Panc1 (cell line): ENCODE measurements at regions not wholly inside any gene's neighbourhood (a gene's known extent, or its start where the extent isn't known, plus 50 kb on each side); places are given as distances from the start of the nearest gene placed in this dataset.

Experiments
- ATAC-seq: fragments of 200-7000 bp; cut with Tn5 transposase; 2 replicates; pipeline ENCODE4 v1.9.1; 2020; ENCODE audit warnings: mild to moderate bottlenecking, moderate library complexity
- BruUV-seq: library from RNA; stranded (reverse); fragments of 400-500 nt; replicated peaks from 2 replicates; lab custom pipeline; 2021; lab: Mats Ljungman, UMichigan
- CTCF ChIA-PET: fragments of 300-600 bp; sonication (Branson Sonifier 250); formaldehyde crosslinking; loops from one replicate; lab custom pipeline; 2022; ENCODE audit warnings: antibody characterized with exemption; lab: Charles Lee
- POLR2A ChIA-PET: fragments of 300-600 bp; sonication (Branson Sonifier 250); formaldehyde crosslinking; loops from one replicate; lab custom pipeline; 2022; ENCODE audit warnings: antibody characterized with exemption; lab: Charles Lee
- DNase-seq: peaks from one replicate; pipeline ENCODE4 v3.0.0-alpha.2; 2010; ENCODE audit warnings: low read depth, low spot score
- H3K27ac ChIP-seq: 2 replicates; pipeline ENCODE4 v1.5.1; 2011; ENCODE audit warnings: mild to moderate bottlenecking, low read length, inconsistent platforms
- H3K27me3 ChIP-seq: fragments of 200-500 bp; sonication (Bioruptor generic); 2 replicates; pipeline ENCODE4 v1.6.0; 2014; ENCODE audit warnings: low read length, inconsistent platforms; ENCODE audit not compliant: control insufficient read depth, insufficient read depth
- H3K36me3 ChIP-seq: fragments of 200-500 bp; sonication (Bioruptor generic); 2 replicates; pipeline ENCODE4 v1.5.1; 2014; ENCODE audit warnings: inconsistent platforms, mild to moderate bottlenecking, low read length, moderate library complexity; ENCODE audit not compliant: control insufficient read depth, insufficient read depth
- H3K4me1 ChIP-seq: 2 replicates; pipeline ENCODE4 v1.5.1; 2011; ENCODE audit warnings: inconsistent platforms, mild to moderate bottlenecking, low read length, moderate library complexity; ENCODE audit not compliant: control insufficient read depth, insufficient read depth
- H3K4me3 ChIP-seq, 2 experiments: 2 replicates each; pipeline ENCODE4 v1.5.1; 2011 to 2012; ENCODE audit warnings: low read depth in 2 of 2, low read length in 2 of 2, mild to moderate bottlenecking in 2 of 2, inconsistent platforms in 1 of 2, moderate library complexity in 1 of 2
- H3K9me3 ChIP-seq: fragments of 200-500 bp; sonication (Bioruptor generic); 2 replicates; pipeline ENCODE4 v1.5.1; 2014; ENCODE audit warnings: low read depth, mild to moderate bottlenecking, inconsistent platforms, low read length, moderate library complexity; ENCODE audit not compliant: control insufficient read depth, insufficient read depth
- CTCF ChIP-seq: fragments of 450-650 bp; IDR thresholded peaks from 2 replicates; pipeline ENCODE4 v1.5.1; 2017; ENCODE audit warnings: mild to moderate bottlenecking
- POLR2AphosphoS5 ChIP-seq: IDR thresholded peaks from 2 replicates; pipeline ENCODE4 v1.6.1; 2012; ENCODE audit warnings: mild to moderate bottlenecking, low read depth, low read length, moderate library complexity
- SIN3A ChIP-seq: IDR thresholded peaks from 2 replicates; pipeline ENCODE4 v1.6.1; 2012; ENCODE audit warnings: low read depth, mild to moderate bottlenecking, low read length, moderate library complexity, borderline replicate concordance; ENCODE audit not compliant: insufficient read depth
- TCF7L2 ChIP-seq: IDR thresholded peaks from 2 replicates; pipeline ENCODE4 v1.6.1; 2011; ENCODE audit warnings: mild to moderate bottlenecking, low read depth, low read length, inconsistent platforms
- in situ Hi-C: cut with HindIII; loops from 2 replicates; pipeline ENCODE4 v1.10.0; 2016; ENCODE audit warnings: low sequenced_read_pairs, low pct_unique_long_range_greater_than_20kb
- intact Hi-C: fragments of 100-400 bp; cut with micrococcal nuclease; formaldehyde crosslinking; loops from one replicate; pipeline ENCODE4 v1.10.0; 2022; ENCODE audit not compliant: unreplicated experiment
- TF ChIP-seq, protein P1 (sequence below), 2 experiments: IDR thresholded peaks; 2 replicates each; pipeline ENCODE4 v1.6.1; 2011 to 2012; ENCODE audit warnings: low read depth in 2 of 2, control low read depth in 1 of 2, low read length in 1 of 2, mild to moderate bottlenecking in 1 of 2, moderate library complexity in 1 of 2; ENCODE audit not compliant: insufficient read depth in 1 of 2

DNA sequence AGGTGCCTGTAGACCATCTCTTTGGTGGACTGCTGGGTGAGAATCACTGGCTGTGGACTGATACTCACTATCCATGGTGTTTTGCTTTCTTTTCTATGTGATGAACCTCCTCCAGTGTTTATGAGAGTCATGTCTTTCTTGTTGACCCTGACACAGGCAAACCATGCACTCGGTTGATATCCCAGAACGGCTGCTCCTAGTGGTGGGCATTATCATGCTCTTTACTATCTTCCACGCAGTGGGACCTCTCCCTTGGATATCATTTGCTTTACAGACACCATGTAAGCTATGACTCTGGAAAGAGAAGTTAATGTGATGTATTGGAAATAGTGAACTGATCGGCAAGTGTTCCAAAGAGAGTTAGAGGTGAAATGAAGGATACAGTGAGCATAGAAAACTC lies 1455.6 kb downstream of the BRINP3 start:
- H3K36me3 ChIP-seq = no peaks in the 10 kb centered on the region
- no peak for TF ChIP-seq SIN3A
- TF ChIP-seq POLR2AphosphoS5 = no peak
- TF ChIP-seq, protein P1, sequence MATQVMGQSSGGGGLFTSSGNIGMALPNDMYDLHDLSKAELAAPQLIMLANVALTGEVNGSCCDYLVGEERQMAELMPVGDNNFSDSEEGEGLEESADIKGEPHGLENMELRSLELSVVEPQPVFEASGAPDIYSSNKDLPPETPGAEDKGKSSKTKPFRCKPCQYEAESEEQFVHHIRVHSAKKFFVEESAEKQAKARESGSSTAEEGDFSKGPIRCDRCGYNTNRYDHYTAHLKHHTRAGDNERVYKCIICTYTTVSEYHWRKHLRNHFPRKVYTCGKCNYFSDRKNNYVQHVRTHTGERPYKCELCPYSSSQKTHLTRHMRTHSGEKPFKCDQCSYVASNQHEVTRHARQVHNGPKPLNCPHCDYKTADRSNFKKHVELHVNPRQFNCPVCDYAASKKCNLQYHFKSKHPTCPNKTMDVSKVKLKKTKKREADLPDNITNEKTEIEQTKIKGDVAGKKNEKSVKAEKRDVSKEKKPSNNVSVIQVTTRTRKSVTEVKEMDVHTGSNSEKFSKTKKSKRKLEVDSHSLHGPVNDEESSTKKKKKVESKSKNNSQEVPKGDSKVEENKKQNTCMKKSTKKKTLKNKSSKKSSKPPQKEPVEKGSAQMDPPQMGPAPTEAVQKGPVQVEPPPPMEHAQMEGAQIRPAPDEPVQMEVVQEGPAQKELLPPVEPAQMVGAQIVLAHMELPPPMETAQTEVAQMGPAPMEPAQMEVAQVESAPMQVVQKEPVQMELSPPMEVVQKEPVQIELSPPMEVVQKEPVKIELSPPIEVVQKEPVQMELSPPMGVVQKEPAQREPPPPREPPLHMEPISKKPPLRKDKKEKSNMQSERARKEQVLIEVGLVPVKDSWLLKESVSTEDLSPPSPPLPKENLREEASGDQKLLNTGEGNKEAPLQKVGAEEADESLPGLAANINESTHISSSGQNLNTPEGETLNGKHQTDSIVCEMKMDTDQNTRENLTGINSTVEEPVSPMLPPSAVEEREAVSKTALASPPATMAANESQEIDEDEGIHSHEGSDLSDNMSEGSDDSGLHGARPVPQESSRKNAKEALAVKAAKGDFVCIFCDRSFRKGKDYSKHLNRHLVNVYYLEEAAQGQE (IDR thresholded peaks at IDR 0.05; ENCODE audit: insufficient read depth in 1 of 2, low read depth in 2 of 2, low read length in 1 of 2) = no peak
- TF ChIP-seq CTCF = no peak
- TF ChIP-seq TCF7L2 = no peak
- intact Hi-C loops (no loop called here), in situ Hi-C loops (no loop called here)
- no peaks in the 10 kb centered on the region for H3K9me3 ChIP-seq
- ATAC-seq (no peak), DNase-seq (no peak)
- no TSS peak for BruUV-seq
- no peaks in the 10 kb centered on the region for H3K27me3 ChIP-seq
- H3K27ac ChIP-seq = no peak overlapping the region
- ChIA-PET CTCF (no interaction called here), POLR2A (no interaction called here)
- no peak overlapping the region for H3K4me3 ChIP-seq
- H3K4me1 ChIP-seq = no peaks in the 10 kb centered on the region

- no TSS peak for BruUV-seq
- ATAC-seq (no peak), DNase-seq (no peak)
- H3K27ac ChIP-seq = no peak overlapping the region
- no peak overlapping the region for H3K4me3 ChIP-seq
- in situ Hi-C loops (no loop called here), intact Hi-C loops (no loop called here)
- TF ChIP-seq SIN3A (no peak), TCF7L2 (no peak), CTCF (no peak), POLR2AphosphoS5 (no peak)
- TF ChIP-seq, protein P1 (IDR thresholded peaks at IDR 0.05; ENCODE audit: insufficient read depth in 1 of 2, low read depth in 2 of 2, low read length in 1 of 2) = no peak
- no peaks in the 10 kb centered on the region for H3K9me3 ChIP-seq
- POLR2A ChIA-PET = no interaction called here
- H3K27me3 ChIP-seq = no peaks in the 10 kb centered on the region
- no peaks in the 10 kb centered on the region for H3K36me3 ChIP-seq
- CTCF ChIA-PET = no interaction called here
- H3K4me1 ChIP-seq = no peaks in the 10 kb centered on the region
Observed at GRCh38 chr1:189027512-189027911, 1450.2 kb downstream of the BRINP3 start.
